Erythroblast (primary cell): ENCODE measurements at regions not wholly inside any gene's neighbourhood (a gene's known extent, or its start where the extent isn't known, plus 50 kb on each side); places are given as distances from the start of the nearest gene placed in this dataset.

Experiments
- GATA1 ChIP-seq: IDR thresholded peaks from 2 replicates; pipeline ENCODE4 v1.6.1; 2011; ENCODE audit warnings: low read depth, mild to moderate bottlenecking, control low read depth, low read length, moderate library complexity
- POLR2A ChIP-seq: IDR thresholded peaks from 2 replicates; pipeline ENCODE4 v1.6.1; 2011; ENCODE audit warnings: mild to moderate bottlenecking, low read length

DNA sequence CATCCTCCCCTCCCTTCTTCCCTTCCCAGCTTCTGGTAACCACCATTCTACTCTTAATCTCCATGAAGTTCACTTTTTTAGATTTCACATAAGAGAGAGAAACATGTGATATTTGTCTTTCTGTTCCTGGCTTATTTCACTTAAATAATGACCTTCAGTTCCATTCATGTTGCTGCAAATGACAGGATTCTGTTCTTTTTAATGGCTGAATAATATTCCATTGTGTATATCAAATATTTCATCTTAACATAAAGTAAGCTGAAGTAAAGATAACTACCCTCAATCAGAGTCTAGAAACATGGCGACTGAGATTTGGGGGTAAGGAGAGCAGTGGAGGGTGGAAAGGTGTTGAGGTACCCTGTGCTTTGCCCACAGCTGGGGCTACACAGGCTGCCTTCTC is 68.9 kb downstream of the RHOU start:
- TF ChIP-seq POLR2A, result no peak
- no peak for TF ChIP-seq GATA1
